GM12892 (cell line): ENCODE measurements at regions not wholly inside any gene's neighbourhood (a gene's known extent, or its start where the extent isn't known, plus 50 kb on each side); places are given as distances from the start of the nearest gene placed in this dataset.

Experiments used
- POLR2A ChIP-seq: IDR thresholded peaks from 2 replicates; pipeline ENCODE4 v1.6.1; 2011; ENCODE audit warnings: low read depth, low read length, control low read depth
- POLR2AphosphoS5 ChIP-seq: IDR thresholded peaks from 2 replicates; pipeline ENCODE4 v1.6.1; 2011; ENCODE audit warnings: low read depth, low read length, control low read depth
- TAF1 ChIP-seq: IDR thresholded peaks from 2 replicates; pipeline ENCODE4 v1.6.1; 2011; ENCODE audit warnings: low read depth, mild to moderate bottlenecking, control low read depth, low read length, borderline replicate concordance

GRCh38 chr11:70526116-70527045 lies 128.1 kb downstream of the CTTN start:
- TF ChIP-seq POLR2AphosphoS5 (no peak), POLR2A (no peak), TAF1 (no peak)
